Small intestine (tissue), 7 donors: ENCODE measurements at regions not wholly inside any gene's neighbourhood (a gene's known extent, or its start where the extent isn't known, plus 50 kb on each side); places are given as distances from the start of the nearest gene placed in this dataset.
A peak's percentile ranks its signal among the peaks of the same experiment; 100 is the strongest.

ENCODE experiments used
- DNase-seq, 2 donors: peaks; one replicate each; pipeline versions ENCODE4 v3.0.0 to v3.0.0-alpha.2; 2013
- FAIRE-seq: peaks from 2 replicates; lab custom pipeline; 2012; peaks lifted over from hg19 to GRCh38; lab: Jason Lieb, UNC
- H3K27ac ChIP-seq, 3 donors: one replicate each; pipeline ENCODE4 v1.5.1; 2013; ENCODE audit warnings: low read length in 2 of 3, mild to moderate bottlenecking in 2 of 3, control low read depth in 1 of 3, inconsistent platforms in 1 of 3, low read depth in 1 of 3, moderate library complexity in 1 of 3
- H3K27me3 ChIP-seq, 3 donors: one replicate each; pipeline ENCODE4 v1.6.1; 2013; ENCODE audit warnings: low read length in 3 of 3, inconsistent platforms in 1 of 3; ENCODE audit not compliant: control insufficient read depth in 3 of 3, insufficient read depth in 3 of 3
- H3K36me3 ChIP-seq, 3 donors: one replicate each; pipeline ENCODE4 v1.6.1; 2013; ENCODE audit warnings: low read length in 3 of 3, inconsistent platforms in 1 of 3, low read depth in 1 of 3, mild to moderate bottlenecking in 1 of 3, moderate library complexity in 1 of 3; ENCODE audit not compliant: control insufficient read depth in 3 of 3, insufficient read depth in 2 of 3
- H3K4me1 ChIP-seq, 3 donors: one replicate each; pipeline ENCODE4 v1.6.1; 2013; ENCODE audit warnings: low read length in 2 of 3, inconsistent platforms in 1 of 3, low read depth in 1 of 3, mild to moderate bottlenecking in 1 of 3, moderate library complexity in 1 of 3; ENCODE audit not compliant: control insufficient read depth in 3 of 3, insufficient read depth in 2 of 3
- H3K4me3 ChIP-seq, 3 donors: one replicate each; pipeline ENCODE4 v1.5.1; 2013; ENCODE audit warnings: low read length in 3 of 3, control low read depth in 1 of 3, inconsistent platforms in 1 of 3, low read depth in 1 of 3, mild to moderate bottlenecking in 1 of 3, moderate library complexity in 1 of 3
- H3K9me3 ChIP-seq, 2 donors: one replicate each; pipeline ENCODE4 v1.6.1; 2013; ENCODE audit warnings: low read depth in 1 of 2, low read length in 1 of 2; ENCODE audit not compliant: control insufficient read depth in 2 of 2, insufficient read depth in 1 of 2
- WGBS, 3 donors: extraction: QIAGEN DNeasy Blood & Tissue Kit; methylation state at CpG; one replicate each; pipeline ENCODE4 v1.1.7; 2013; 5-methylcytosine and 5-hydroxymethylcytosine counted together
- donor health status: healthy with polysubstance abuse.
- donor health status: control.
- donor health status: control.
- donor health status: Bipolar disorder and iron deficiency.
- donor health status: healthy.

DNA sequence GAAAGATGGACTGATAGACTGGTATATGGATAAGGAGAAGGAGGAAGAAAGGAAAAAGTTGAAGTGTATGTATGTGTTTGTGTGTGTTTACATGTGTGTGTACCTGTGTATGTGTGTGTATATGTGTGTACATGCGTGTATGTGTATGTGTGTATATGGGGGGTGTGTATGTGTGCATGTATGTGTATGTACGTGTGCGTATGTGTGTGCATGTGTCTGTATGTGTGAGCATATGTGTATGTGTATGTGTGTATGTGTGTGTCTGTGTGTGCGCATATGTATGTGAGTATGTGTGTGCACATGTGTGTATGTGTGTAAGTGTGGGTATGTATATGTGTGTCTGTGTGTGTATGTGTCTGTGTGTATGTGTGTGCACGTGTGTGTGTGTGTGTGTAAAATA, 101.5 kb upstream of the KLHL13 start:
- 85 to 90% (median 85%) methylated on average over 5 of the region's 5 CpGs for WGBS, 3 donors
- Histone ChIP-seq H3K4me3 (no peak overlapping the region), H3K9me3 (no peaks in the 10 kb centered on the region), H3K27ac (no peak overlapping the region), H3K36me3 (no peaks in the 10 kb centered on the region), H3K4me1 (no peaks in the 10 kb centered on the region), H3K27me3 (no peaks in the 10 kb centered on the region)
- FAIRE-seq = no peak
- DNase-seq = no peak

DNA sequence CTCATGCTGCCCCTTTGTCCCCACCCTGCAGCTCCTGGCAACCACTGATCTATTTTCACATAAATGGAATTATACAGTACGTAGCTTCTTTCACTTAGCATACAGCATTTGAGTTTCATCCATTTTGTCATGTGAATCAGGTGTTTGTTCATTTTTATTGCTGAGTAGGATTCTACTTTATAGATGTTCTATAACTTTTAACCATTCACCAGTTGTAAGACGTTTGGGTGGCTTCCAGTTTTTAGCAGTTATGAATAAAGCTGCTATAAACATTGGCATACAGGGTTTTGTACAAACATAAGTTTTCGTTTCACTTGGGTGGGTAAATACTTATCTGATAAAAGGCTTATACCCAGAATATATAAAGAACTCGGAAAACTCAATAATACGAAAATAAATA, 102.3 kb upstream of the KLHL13 start:
- H3K27me3 ChIP-seq = no peaks in the 10 kb centered on the region
- no peaks in the 10 kb centered on the region for H3K36me3 ChIP-seq
- FAIRE-seq (no peak), DNase-seq (no peak)
- H3K27ac ChIP-seq = no peak overlapping the region
- no peaks in the 10 kb centered on the region for H3K9me3 ChIP-seq
- H3K4me1 ChIP-seq = no peaks in the 10 kb centered on the region
- H3K4me3 ChIP-seq = no peak overlapping the region
- 60 to 72% (median 66%) methylated on average over 5 of the region's 5 CpGs for WGBS, 3 donors

DNA sequence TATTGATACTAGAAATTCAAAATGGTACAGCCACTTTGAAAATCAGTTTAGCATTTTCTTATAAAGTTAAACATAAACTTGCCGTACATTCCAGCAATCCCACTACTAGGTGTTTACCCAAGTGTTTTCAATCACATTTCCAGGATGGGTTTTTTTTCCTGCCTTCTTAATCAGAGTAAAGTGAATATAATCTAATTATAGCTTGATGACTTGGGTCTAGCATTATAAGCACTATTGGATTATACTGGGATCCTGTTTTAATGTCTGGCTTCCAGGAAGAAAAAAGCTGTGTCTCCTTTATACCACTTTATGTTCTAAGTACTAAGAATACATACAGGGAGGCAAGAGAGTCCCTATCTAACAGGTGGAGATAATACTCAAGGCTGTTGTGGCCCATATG, 103.3 kb upstream of the KLHL13 start:
- 97 to 100% (median 97%) methylated on average over 1 of the region's 1 CpG for WGBS, 3 donors
- H3K4me3 ChIP-seq = no peak overlapping the region
- FAIRE-seq = no peak
- no peak for DNase-seq
- no peaks in the 10 kb centered on the region for H3K36me3 ChIP-seq
- H3K27me3 ChIP-seq = no peaks in the 10 kb centered on the region
- H3K27ac ChIP-seq = no peak overlapping the region
- H3K9me3 ChIP-seq = no peaks in the 10 kb centered on the region
- no peaks in the 10 kb centered on the region for H3K4me1 ChIP-seq

DNA sequence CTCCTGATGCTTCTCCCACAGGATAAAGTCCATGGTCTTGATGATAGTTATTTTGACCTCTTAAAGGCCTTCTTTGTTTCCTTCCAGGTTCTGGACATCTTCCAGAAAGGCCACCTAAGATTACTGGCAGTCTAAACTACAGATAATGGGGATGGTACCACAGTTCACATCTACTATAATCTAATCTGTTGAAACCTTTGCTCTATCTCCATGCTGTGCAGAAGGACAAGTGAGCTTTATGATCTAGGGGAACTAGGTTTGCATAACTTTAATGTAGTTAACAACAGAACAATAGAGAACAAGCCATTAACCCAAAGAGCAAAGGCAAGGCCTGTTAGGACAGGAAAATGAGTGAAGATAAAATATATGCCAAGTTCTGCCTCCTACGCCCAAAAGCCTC, 103.9 kb upstream of the KLHL13 start:
- no peaks in the 10 kb centered on the region for H3K27me3 ChIP-seq
- FAIRE-seq (no peak), DNase-seq (peak; percentile 18 to 33)
- no peaks in the 10 kb centered on the region for H3K9me3 ChIP-seq
- 60 to 85% (median 63%) methylated on average over 1 of the region's 1 CpG for WGBS, 3 donors
- no peaks in the 10 kb centered on the region for H3K36me3 ChIP-seq
- no peak overlapping the region for H3K4me3 ChIP-seq
- peaks cover 0 to under 1% (median 0%) of the 10 kb centered on the region in 3 donors for H3K4me1 ChIP-seq
- H3K27ac ChIP-seq = no peak overlapping the region

DNA sequence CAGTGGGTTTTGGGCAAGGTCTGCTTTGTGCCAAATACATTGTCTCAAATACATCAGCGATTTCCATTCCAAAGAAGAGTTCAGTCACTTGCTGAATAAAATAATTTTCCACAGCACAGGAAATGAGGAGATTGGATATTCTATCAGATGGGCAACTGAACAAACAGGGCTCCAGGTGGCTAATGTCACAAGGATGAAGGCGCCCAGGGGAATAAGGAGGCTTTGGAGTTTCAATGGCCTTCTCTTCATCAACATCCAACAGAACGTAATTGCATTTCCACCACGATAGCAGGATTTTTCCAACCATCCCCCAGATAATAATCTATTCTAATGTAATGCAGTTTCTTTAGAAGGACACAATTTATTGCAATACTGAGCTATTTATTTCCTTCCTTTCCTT, 104.7 kb upstream of the KLHL13 start:
- Histone ChIP-seq H3K4me3 (no peak overlapping the region), H3K4me1 (peaks cover 0 to 4% (median 0%) of the 10 kb centered on the region in 3 donors), H3K27ac (no peak overlapping the region), H3K36me3 (no peaks in the 10 kb centered on the region), H3K9me3 (no peaks in the 10 kb centered on the region), H3K27me3 (no peaks in the 10 kb centered on the region)
- DNase-seq (no peak), FAIRE-seq (no peak)
- 72 to 79% (median 77%) methylated on average over 4 of the region's 4 CpGs for WGBS, 3 donors

DNA sequence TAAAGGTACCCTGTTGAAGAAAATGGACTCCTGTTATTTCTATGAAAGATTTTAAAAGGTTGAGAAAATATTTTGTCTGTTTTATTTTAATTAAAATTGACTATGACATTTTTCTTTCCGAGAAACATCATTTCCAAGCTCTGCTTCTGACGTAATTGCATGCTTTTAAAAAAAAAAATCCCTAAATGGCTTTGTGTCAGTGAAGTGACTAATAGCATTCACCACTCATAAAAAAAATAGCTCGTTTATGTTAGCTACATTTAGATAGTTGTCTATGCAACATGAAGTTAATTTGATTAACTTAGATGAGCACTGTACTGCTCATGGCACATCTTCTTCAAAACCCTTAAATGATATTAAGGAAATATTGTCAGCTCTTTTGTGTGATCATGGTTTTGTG, 105.1 kb upstream of the KLHL13 start:
- DNase-seq (no peak), FAIRE-seq (no peak)
- Histone ChIP-seq H3K27me3 (no peaks in the 10 kb centered on the region), H3K9me3 (no peaks in the 10 kb centered on the region), H3K4me1 (peaks cover 0 to 4% (median 0%) of the 10 kb centered on the region in 3 donors), H3K27ac (no peak overlapping the region), H3K4me3 (no peak overlapping the region), H3K36me3 (no peaks in the 10 kb centered on the region)
- WGBS, 3 donors = 46 to 75% (median 56%) methylated on average over 3 of the region's 3 CpGs

DNA sequence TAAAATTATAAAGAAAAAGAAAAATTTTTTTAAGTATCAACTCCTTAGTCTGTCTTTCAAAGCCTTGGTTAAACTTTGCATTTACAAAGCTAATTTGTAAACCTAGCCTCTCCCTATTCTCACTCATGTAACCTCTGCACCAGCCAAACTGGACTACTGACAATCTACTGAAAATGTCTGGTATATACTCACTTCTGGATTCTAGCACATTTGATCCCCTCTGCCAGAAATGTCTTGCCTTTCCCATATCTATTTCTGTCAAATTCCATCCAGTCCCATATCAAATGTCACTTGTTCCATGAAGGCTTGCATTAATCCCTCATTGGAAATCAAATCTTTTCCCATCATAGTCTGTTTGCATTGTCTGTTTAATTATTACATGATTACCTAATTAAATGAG, 105.8 kb upstream of the KLHL13 start:
- FAIRE-seq (no peak), DNase-seq (no peak)
- H3K27me3 ChIP-seq = no peaks in the 10 kb centered on the region
- H3K4me1 ChIP-seq = peaks cover 0 to 4% (median 0%) of the 10 kb centered on the region in 3 donors
- H3K9me3 ChIP-seq = no peaks in the 10 kb centered on the region
- no peaks in the 10 kb centered on the region for H3K36me3 ChIP-seq
- H3K4me3 ChIP-seq = no peak overlapping the region
- H3K27ac ChIP-seq = no peak overlapping the region

DNA sequence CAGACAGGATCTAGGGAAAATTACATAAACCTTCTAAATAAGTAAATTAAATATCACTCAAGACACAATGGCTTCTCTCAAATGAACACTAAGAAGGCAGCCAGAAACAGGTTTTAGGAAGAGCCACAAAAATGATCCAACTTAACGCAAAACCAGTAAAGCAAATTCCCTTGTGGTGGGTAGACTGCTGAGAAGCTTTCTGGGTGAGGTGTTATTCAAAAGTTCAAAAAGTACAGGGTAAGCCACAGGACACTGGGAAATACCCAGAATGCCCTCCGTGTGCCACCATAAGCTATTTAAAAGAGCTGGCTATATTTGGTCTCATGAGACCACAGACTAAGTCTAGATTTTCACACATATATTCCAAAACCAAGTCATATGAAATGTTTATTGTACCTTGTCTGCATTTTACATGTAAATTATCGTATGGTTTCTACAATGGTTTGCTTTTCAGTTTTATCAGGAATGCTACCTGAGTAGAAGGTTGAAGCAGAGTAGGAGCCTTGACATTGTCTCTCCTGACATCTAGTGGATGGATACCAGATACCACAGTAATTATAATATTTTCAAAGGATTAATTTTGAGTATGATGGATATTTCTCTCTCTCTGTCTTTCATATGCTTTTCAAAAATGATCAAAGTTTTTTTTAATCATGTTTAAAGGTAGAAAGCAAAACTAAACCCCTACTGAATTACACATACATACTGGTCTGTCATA, 109.3 kb upstream of the KLHL13 start:
- FAIRE-seq (peak; percentile 55), DNase-seq (peak; percentile 40 to 52)
- Histone ChIP-seq H3K4me3 (no peak overlapping the region), H3K4me1 (peaks cover 0 to 4% (median 0%) of the 10 kb centered on the region in 3 donors), H3K36me3 (no peaks in the 10 kb centered on the region), H3K27ac (peak overlapping the region in 1 of 3 donors; percentile 66), H3K9me3 (no peaks in the 10 kb centered on the region), H3K27me3 (no peaks in the 10 kb centered on the region)
- WGBS, 3 donors = 7 to 38% (median 32%) methylated on average over 3 of the region's 3 CpGs

DNA sequence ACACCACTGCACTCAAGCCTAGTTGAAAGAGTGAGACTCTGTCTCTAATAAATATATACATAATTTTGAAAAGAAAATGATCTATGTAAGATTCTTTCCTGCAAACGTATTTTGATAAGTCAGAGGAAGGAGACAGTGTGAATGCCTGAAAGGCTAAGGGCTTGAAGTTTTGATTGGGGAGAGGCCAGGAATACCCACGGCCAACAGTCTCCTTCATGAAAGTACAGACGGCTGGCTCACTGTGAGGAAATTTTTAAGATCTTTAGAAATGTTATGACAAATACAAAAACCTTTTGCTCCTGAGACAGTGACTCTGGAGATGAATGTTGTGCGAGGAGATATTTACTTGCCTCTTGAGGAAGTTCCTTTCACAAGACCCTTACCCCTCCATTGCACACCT, 111.4 kb upstream of the KLHL13 start:
- H3K27me3 ChIP-seq = no peaks in the 10 kb centered on the region
- no peak overlapping the region for H3K4me3 ChIP-seq
- WGBS, 3 donors = 58 to 81% (median 73%) methylated on average over 4 of the region's 4 CpGs
- no peaks in the 10 kb centered on the region for H3K9me3 ChIP-seq
- H3K4me1 ChIP-seq = peaks cover 0 to 4% (median 0%) of the 10 kb centered on the region in 3 donors
- DNase-seq = no peak
- no peaks in the 10 kb centered on the region for H3K36me3 ChIP-seq
- H3K27ac ChIP-seq = no peak overlapping the region
- FAIRE-seq = no peak
